NCI-H1048 (cell line): ENCODE measurements at regions not wholly inside any gene's neighbourhood (a gene's known extent, or its start where the extent isn't known, plus 50 kb on each side); places are given as distances from the start of the nearest gene placed in this dataset.
A peak's percentile ranks its signal among the peaks of the same experiment; 100 is the strongest.

Experiments used
- DNase-seq: peaks from one replicate; lab custom pipeline; 2025; lab: John Stamatoyannopoulos, UW

DNA sequence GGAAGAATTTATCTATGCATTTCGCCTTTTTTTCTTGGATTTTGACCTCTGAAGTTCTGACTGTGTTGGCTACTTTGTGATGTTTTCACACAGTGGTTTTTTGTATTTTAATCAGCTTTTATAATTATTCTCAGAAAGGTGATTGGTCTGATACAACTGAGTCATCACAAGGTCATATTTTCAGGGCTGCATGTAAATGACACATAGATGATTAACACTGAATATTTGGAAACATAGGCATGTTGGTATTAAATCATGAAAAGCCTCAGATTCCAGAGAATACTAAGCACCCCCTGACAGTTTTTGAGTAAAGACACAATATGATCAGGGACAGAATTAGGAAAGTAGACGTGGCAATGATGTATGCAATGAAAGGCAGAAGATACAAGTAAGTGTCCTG, 175.5 kb upstream of the SLCO3A1 start:
- DNase-seq, result no peak

DNA sequence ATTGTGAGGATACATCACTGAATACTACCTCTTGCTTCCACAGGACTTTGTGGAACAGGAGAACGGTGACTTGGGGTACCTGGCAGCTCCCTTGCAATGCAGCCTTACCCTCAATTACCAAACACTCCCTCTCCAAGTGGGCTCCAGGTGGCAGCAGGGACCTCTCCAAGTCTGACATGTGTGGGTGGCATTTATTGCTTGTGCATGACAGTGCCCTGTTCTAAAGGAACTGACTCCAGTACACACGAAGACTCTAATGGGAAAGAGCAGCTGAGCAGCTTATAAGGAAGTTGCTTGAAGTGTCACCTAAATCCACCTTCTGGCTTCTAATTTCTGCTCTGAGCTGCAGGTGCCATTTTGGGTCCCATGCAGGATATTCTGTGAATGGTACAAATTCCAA, 174.1 kb upstream of the SLCO3A1 start:
- DNase-seq, result no peak

GRCh38 chr15:91685436-91685835, 168.1 kb upstream of the SLCO3A1 start:
- no peak for DNase-seq

DNA sequence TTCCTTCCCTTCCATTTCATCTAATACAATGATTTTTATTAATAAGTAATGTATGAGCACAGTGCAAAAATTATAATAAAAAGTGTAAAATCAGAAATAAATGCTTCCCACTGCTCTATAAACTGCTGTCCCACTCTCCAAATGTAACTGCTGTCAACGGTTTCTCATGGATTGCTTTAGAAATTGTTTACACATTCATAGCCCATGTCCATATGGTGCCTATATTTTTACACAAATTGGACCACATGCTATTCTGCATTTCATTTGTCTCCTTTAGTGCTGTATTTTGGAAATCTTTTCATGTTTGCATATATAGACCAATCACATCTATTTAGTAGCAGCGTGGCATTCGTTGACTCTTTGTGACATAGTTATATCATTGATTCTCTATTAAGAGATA, 164.7 kb upstream of the SLCO3A1 start:
- no peak for DNase-seq

DNA sequence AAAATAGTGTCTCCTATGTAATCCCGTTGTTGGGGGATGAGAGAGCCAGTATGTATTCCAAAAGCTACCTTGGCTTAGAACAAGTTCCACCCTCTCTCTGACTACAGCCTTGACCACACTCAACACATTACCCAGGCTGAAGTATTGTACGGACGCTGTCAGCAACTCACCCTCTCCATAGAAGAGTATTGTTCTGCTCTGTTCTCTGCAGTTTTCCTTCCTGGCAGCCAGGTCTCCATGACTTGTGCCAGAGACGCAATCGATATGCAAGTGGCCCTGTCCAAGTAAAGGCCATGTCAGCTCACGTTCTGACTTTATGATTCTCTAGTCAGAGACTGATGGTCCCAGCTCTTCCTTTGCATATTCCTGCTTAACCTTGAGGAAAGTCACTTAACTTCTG, 164.1 kb upstream of the SLCO3A1 start:
- DNase-seq, result no peak

DNA sequence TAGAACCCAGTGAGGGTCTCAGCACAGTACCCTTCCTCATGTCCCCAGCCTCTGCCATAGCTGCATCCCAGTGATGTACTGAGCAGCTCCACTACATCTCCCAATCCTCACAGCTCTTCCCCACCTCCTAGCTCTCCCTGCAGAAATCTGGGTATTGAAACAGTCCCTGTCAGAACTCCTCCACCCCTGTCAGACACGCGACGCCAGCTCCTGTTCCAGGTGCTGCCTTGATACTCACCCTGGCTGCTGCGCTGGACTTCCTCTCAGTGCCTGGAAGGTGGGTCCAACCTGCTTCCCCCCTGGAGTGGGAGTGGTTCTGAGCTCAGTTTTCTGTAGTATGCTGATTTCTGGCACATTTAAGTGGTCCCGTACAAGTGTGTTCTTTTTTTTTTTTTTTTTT, 160.9 kb upstream of the SLCO3A1 start:
- no peak for DNase-seq

DNA sequence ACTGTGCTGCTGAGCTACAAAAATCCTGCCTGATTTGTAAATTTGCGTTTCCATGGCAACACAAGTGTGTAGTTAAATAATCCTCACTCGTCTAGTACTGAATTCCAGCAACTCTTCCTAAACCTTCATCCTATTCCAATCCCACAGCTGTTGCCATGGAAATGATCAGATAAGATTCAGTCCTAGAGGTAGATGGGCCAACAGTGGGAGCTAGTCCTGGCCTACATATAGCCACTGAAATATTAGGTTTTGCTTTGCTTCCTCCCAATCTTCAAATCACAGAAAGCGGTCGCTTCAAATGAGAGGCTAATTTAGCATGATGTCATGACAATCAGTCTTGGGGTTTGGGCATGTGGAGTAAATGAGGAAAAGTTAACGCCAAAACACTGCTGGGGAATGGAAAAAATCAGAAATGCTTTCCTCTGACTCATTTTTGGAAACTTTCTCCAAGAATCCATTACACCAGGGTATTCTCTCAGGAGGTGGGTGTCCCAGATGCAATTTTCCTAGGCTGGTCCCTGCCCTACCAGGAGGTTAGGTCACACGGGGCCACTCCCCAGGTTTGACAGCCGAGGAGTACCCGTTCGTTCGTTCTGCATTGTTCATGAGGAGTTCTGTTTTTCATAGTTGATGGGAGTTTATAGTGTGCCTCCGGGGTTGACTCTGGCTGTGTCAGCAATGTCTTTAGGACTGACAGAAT, 159.2 kb upstream of the SLCO3A1 start:
- no peak for DNase-seq

DNA sequence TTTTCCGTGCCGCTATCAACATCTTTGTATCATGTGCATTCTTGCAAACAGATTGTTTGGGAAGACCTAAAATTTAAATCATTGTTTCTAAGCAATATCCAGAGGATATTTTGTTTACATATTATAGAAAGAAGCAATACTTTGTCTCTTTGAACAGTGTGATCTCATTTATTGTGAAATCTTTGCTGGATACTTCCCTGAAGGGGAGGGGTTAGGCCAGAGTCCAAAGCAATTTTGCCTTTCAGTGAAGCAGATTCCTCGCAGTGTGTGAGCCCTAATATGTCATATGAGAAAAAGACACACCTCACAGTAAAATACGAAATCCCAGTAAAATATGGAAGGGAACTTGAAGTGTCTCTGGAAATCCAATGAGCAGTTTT, 158.7 kb upstream of the SLCO3A1 start:
- no peak for DNase-seq

- DNase-seq, result no peak
These were observed 157.7 kb upstream of the SLCO3A1 start for GRCh38 chr15:91695799-91696198.

DNA sequence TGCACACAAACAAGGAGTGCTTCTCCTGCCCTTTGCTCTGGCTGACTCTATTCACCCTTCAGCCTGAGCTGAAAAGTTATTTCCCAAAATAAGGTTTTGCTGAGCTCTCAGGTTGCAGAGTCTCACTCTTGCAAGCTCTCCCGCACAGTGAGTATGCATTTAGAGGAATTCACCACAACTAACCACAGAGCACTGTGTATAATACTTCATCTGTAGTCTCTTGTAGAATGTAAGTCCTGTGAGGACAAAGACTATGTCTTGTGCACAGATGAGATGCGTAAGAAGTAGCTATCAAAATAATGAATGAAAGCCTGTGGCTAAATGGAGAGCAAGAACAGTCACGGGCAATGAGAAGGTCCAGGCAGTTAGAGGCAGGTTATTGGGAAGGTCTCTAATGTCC, 156.5 kb upstream of the SLCO3A1 start:
- no peak for DNase-seq

GRCh38 chr15:91698241-91698640, 155.3 kb upstream of the SLCO3A1 start:
- DNase-seq, result no peak

DNA sequence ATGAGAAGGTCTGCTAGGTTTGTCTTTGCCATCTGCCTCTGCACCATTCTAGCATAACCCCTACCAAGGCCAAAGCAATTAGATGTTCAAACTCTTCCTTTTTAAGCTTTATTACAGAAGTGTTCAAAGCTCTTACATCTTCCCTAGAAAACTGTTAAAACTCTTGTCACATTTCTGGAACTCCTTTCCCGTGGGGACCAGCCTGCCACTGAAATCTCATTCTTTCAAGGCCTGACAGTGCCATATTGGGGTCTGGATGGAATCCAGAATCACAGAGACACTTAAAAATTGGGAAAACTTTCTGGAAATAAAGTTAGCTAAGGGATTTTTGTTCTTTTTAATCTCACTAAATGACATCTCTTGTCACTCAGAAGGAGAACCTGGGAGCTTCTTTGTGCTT, 153.8 kb upstream of the SLCO3A1 start:
- no peak for DNase-seq

GRCh38 chr15:91703274-91703673, 150.2 kb upstream of the SLCO3A1 start:
- DNase-seq, result no peak

- DNase-seq, result no peak
These were observed 149.2 kb upstream of the SLCO3A1 start for GRCh38 chr15:91704343-91704742.

DNA sequence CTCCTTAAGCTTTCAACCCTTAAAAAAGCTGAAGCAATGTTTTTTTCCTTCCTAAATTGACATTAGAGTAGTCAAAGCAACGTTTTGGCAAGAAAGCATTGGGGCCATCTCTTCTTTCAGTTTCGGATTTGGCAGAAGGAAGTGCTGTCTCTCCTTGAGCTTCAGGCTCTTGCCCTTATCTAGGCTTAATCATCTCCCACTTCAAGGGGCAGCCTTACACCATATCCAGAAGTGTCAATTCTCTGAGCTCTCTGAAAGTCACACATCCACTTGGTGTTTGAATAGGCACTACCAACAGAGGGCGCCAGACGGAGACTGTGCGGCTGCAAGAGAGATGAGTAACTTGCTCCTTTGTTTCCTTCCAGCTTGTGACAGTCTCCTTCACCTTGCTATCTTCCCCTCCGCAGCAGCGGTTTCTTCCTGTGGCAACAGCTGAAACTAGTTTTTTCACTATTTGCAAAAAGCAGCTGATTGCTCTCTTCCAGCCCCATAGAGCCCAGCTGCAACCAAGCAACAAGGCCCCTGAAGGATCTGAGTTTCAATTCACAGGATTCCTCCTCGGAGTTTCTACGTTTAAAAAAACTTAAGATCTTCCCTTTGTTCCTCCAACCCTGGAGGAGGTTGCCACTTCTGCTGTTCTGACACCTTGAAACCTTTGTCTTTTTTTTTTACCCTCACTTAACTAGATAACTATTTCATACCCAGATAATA, 147.0 kb upstream of the SLCO3A1 start:
- peak; percentile 28 for DNase-seq

DNA sequence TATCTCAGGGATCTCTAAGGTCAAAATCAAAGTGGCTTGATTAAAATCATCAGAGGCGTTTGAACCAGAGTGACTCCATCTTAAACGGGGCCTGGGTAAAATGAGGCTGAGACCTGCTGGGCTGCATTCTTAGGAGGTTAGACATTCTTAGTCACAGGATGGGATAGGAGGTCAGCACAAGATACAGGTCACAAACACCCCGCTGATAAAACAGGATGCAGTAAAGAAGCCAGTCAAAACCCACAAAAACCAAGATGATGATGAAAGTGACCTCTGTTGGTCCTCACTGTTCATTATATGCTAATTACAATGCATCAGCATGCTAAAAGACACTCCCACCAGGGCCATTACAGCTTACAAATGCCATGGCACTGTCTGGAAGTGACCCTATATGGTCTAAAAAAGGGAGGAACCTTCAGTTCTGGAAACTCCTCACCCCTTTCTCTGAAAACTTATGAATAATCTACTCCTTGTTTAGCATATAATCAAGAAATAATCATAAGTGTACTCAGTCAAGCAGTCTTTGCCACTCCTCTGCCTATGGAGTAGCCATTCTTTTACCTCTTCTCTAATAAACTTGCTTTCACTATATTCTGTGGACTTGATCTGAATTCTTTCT, 143.3 kb upstream of the SLCO3A1 start:
- no peak for DNase-seq

DNA sequence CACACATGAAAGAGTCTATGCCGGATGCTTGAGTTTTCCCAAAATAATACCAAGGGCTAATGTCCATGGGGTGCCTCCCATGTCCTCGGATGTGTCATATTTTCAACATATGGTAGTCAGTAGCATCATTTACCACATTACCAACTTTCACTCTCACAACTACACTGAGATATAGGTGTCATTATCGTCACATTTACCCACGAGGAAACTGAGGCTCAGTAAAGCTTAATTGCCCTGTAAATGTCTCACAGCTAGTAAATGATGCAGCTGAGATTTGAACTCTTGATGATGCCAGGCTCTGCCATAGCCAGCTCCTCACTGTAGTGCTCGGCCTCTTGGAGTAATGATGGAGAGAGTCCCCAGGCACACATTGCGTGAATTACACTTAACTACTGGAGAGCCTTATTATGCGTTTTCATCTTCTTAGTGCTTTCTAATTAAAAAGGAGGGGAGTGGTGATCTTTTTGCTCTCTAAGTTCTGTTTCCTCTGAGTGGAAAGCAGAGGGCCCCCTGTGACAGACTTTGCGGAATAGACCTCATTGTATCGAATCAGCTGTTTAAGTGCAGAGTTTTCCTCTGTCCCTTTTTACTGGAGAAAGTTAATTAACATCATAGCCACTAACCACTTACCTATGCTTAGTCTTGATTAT, 142.0 kb upstream of the SLCO3A1 start:
- no peak for DNase-seq

DNA sequence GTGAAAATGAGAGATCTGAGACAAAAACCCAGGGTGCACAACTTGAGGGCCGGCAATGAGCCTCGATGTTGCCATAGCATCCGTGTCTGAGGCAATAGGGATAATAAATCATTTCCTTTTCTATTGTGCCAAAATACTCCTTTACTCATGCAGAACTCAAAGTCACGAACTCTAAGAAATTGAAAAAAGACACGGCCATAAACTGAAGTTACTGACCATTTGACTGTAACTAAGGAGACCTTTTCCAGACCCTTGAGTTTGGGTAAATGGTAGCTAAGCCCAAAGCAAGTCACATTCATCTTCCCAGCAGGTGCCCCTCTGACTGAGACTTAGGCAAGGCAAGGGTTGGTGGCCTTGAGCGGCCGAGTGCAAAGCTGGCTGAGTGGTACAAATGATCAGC, 141.2 kb upstream of the SLCO3A1 start:
- no peak for DNase-seq

GRCh38 chr15:91716536-91716935, 137.0 kb upstream of the SLCO3A1 start:
- DNase-seq, result no peak

DNA sequence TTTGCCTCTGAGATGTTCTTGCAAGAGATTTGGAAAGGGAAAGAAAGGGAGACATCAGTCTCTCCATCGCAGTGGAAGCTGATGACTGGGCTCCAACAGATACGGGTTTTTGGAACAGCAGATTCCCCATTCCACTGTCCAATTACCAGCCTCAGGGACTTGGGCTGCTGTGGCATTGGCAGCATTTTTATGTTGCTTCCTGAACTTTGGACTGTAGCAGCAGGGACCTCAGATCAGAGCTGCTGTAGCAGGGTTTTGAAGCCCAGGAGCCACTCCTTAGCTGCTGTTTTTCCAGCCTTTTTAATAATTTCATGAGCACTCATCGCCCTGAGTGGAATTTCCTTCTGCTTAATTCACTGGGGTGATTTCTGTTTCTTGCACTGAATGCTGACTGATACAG, 135.7 kb upstream of the SLCO3A1 start:
- DNase-seq, result no peak

- no peak for DNase-seq
These were observed 129.5 kb upstream of the SLCO3A1 start for GRCh38 chr15:91723959-91724358.

DNA sequence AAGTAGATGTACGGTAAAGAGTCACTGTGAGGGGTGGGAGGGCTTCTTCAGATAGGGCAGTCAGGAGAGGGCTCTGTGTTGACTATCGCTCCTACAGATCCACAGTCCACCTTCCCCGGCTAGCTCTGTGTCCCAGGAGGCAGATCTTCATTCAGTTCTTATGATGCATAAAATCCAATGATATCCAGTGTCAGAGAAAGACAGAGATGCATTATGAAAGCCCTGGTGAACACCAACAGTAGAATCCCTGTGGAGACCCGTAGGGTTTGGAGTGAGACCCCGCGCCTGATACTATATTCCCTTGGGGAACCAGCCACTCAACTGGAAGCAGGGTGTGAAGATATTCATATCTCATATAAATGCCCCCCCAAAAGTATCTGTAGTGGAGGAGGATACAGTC, 119.8 kb upstream of the SLCO3A1 start:
- DNase-seq, result no peak
